ENCODE measurements at regions not wholly inside any gene's neighbourhood (a gene's known extent, or its start where the extent isn't known, plus 50 kb on each side); places are given as distances from the start of the nearest gene placed in this dataset.

DNA sequence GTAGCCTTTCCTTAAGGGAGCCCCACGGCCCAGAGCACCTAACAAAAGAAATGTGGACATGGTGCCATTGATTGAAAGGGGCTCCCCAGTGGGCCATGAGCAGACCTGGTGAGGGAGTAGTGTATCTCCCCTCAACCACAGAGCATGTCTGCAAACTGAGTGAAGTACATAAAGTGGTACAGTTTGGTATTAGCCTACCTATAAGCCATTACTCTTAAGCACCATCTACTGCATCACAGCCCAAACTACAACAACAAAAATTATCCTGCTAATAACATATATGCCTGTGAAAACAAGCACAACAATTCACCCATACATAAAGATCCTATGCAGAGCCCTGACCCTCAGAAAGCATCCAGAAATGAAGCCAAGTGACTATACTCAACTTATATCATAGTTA lies 407.8 kb downstream of the PTPRC start:
- in situ Hi-C loops (cut with HindIII; ENCODE audit: extremely low pct_ligation_motif_present, low pct_unique_long_range_greater_than_20kb) = no loop called here
- no TSS peak for BruUV-seq (replicated peaks)
- CTCF ChIA-PET (ENCODE audit: low intra/inter-chr PET ratio, low total read pairs) = no interaction called here

More for the DNA sequence above, 407.8 kb downstream of the PTPRC start:
- Histone ChIP-seq H3K27ac (ENCODE audit: extremely low read length, insufficient read depth, low read length) (no peak overlapping the region), H4K20me1 (ENCODE audit: insufficient read depth, low read length) (no peaks in the 10 kb centered on the region), H3K4me3 (replicated peaks in 1 of 3; ENCODE audit: insufficient read depth in 1 of 3, low read depth in 2 of 3, low read length in 3 of 3) (no peak overlapping the region), H3K4me1 (ENCODE audit: insufficient read depth, low read length) (no peaks in the 10 kb centered on the region), H3K79me2 (ENCODE audit: insufficient read depth, low read length) (no peaks in the 10 kb centered on the region), H3K9me3 (ENCODE audit: low read length) (0 out of 2 replicates have a peak, but pooled peaks cover 4% of the 10 kb centered on the region), H3K4me2 (ENCODE audit: low read depth, low read length) (no peak overlapping the region), H3K27me3 (ENCODE audit: control insufficient read depth in 1 of 2, insufficient read depth in 2 of 2, low read length in 2 of 2) (no peaks in the 10 kb centered on the region), H2AFZ (ENCODE audit: low read length) (no peak overlapping the region), H3K9ac (ENCODE audit: insufficient read depth, low read depth, low read length) (no peak overlapping the region), H3K36me3 (replicated peaks in 1 of 2; ENCODE audit: control insufficient read depth in 1 of 2, insufficient read depth in 2 of 2, low read length in 2 of 2) (no peaks in the 10 kb centered on the region)
- DNase-seq (ENCODE audit: low spot score) = no peak
- FAIRE-seq = no peak
- intact Hi-C loops (cut with micrococcal nuclease; ENCODE audit: unreplicated experiment) = no loop called here
- ATAC-seq = no peak
- POLR2A ChIA-PET = no interaction called here
- WGBS (ENCODE audit: low lambda C conversion rate) = 0% methylated on average over 1 of the region's 1 CpG
- TF ChIP-seq POGK (CRISPR knock-in tag; conservative IDR thresholded peaks at IDR 0.05) (no peak), ZSCAN25 (CRISPR knock-in tag; IDR thresholded peaks at IDR 0.05) (no peak), FOXK1 (CRISPR knock-in tag; IDR thresholded peaks at IDR 0.05; ENCODE audit: borderline replicate concordance, low read depth) (no peak), SNAI1 (CRISPR knock-in tag; IDR thresholded peaks at IDR 0.05; ENCODE audit: borderline replicate concordance) (no peak), NR2F2 (IDR thresholded peaks at IDR 0.05; ENCODE audit: borderline replicate concordance, low read depth) (no peak), CBX2 (IDR thresholded peaks at IDR 0.05; ENCODE audit: low read depth, low read length) (no peak), CBX2 (CRISPR knock-in tag; IDR thresholded peaks at IDR 0.05; ENCODE audit: low read depth) (no peak), MTERF4 (CRISPR knock-in tag; IDR thresholded peaks at IDR 0.05) (no peak), ZFX (CRISPR knock-in tag; IDR thresholded peaks at IDR 0.05; ENCODE audit: low read depth) (no peak), KLF6 (CRISPR knock-in tag; IDR thresholded peaks at IDR 0.05) (no peak), ZNF550 (CRISPR knock-in tag; IDR thresholded peaks at IDR 0.05; ENCODE audit: borderline replicate concordance) (no peak), ZNF556 (CRISPR knock-in tag; IDR thresholded peaks at IDR 0.05; ENCODE audit: borderline replicate concordance) (no peak), ZNF652 (CRISPR knock-in tag; IDR thresholded peaks at IDR 0.05; ENCODE audit: borderline replicate concordance, low read depth) (no peak), ZNF367 (CRISPR knock-in tag; IDR thresholded peaks at IDR 0.05; ENCODE audit: borderline replicate concordance) (no peak), KDM3A (CRISPR knock-in tag; IDR thresholded peaks at IDR 0.05; ENCODE audit: low read depth) (no peak), ZNF275 (CRISPR knock-in tag; IDR thresholded peaks at IDR 0.05; ENCODE audit: borderline replicate concordance) (no peak), EZH2 (conservative IDR thresholded peaks at IDR 0.05; ENCODE audit: low read depth, low read length) (no peak), HNRNPLL (IDR thresholded peaks at IDR 0.05; ENCODE audit: low read depth, low read length, poor library complexity, severe bottlenecking) (no peak)
